GM12878 (cell line): ENCODE measurements at regions not wholly inside any gene's neighbourhood (a gene's known extent, or its start where the extent isn't known, plus 50 kb on each side); places are given as distances from the start of the nearest gene placed in this dataset.

Experiments
- BCL3 ChIP-seq: IDR thresholded peaks from 2 replicates; pipeline ENCODE4 v1.6.1; 2011; ENCODE audit warnings: borderline replicate concordance, low read depth, mild to moderate bottlenecking, moderate library complexity, low read length; ENCODE audit not compliant: insufficient read depth, poor library complexity, severe bottlenecking
- CEBPB ChIP-seq, 2 experiments: fragments of 150-350 bp in 1 of 2; IDR thresholded peaks; 2 replicates each; pipeline ENCODE4 v1.6.1; 2012 to 2014; ENCODE audit warnings: low read depth in 2 of 2, low read length in 2 of 2, borderline replicate concordance in 1 of 2, inconsistent platforms in 1 of 2
- HDAC2 ChIP-seq: fragments of 200-600 bp; sonication (generic); IDR thresholded peaks from 2 replicates; pipeline ENCODE4 v1.6.1; 2017
- PRDM15 ChIP-seq: fragments of 450-650 bp; formaldehyde crosslinking; IDR thresholded peaks from 2 replicates; pipeline ENCODE4 v1.4.0; 2020; ENCODE audit warnings: mild to moderate bottlenecking, moderate library complexity
- RELA ChIP-seq: fragments of 450-650 bp; IDR thresholded peaks from 2 replicates; pipeline ENCODE4 v1.8.0; 2014; ENCODE audit warnings: borderline replicate concordance; ENCODE audit not compliant: partially characterized antibody
- SIX5 ChIP-seq: IDR thresholded peaks from 2 replicates; pipeline ENCODE4 v1.6.1; 2011; ENCODE audit warnings: mild to moderate bottlenecking, low read depth, low read length, moderate library complexity; ENCODE audit not compliant: severe bottlenecking
- ZBED1 ChIP-seq: IDR thresholded peaks from 2 replicates; pipeline ENCODE4 v1.6.1; 2016; ENCODE audit warnings: borderline replicate concordance
- TF ChIP-seq, protein P1 (sequence below): fragments of 450-650 bp; formaldehyde crosslinking; IDR thresholded peaks from 2 replicates; pipeline ENCODE4 v1.5.0; 2022; ENCODE audit warnings: mild to moderate bottlenecking, missing genetic modification characterization
- TF ChIP-seq, protein P2 (sequence below): fragments of 450-650 bp; conservative IDR thresholded peaks from 2 replicates; pipeline ENCODE4 v1.6.1; 2017; ENCODE audit warnings: mild to moderate bottlenecking, moderate library complexity

GRCh38 chr4:170887396-170887795 lies 797.6 kb upstream of the AADAT start (continued):
- TF ChIP-seq, protein P1, sequence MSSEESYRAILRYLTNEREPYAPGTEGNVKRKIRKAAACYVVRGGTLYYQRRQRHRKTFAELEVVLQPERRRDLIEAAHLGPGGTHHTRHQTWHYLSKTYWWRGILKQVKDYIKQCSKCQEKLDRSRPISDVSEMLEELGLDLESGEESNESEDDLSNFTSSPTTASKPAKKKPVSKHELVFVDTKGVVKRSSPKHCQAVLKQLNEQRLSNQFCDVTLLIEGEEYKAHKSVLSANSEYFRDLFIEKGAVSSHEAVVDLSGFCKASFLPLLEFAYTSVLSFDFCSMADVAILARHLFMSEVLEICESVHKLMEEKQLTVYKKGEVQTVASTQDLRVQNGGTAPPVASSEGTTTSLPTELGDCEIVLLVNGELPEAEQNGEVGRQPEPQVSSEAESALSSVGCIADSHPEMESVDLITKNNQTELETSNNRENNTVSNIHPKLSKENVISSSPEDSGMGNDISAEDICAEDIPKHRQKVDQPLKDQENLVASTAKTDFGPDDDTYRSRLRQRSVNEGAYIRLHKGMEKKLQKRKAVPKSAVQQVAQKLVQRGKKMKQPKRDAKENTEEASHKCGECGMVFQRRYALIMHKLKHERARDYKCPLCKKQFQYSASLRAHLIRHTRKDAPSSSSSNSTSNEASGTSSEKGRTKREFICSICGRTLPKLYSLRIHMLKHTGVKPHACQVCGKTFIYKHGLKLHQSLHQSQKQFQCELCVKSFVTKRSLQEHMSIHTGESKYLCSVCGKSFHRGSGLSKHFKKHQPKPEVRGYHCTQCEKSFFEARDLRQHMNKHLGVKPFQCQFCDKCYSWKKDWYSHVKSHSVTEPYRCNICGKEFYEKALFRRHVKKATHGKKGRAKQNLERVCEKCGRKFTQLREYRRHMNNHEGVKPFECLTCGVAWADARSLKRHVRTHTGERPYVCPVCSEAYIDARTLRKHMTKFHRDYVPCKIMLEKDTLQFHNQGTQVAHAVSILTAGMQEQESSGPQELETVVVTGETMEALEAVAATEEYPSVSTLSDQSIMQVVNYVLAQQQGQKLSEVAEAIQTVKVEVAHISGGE (CRISPR knock-in tag), result no peak
- TF ChIP-seq, protein P2, sequence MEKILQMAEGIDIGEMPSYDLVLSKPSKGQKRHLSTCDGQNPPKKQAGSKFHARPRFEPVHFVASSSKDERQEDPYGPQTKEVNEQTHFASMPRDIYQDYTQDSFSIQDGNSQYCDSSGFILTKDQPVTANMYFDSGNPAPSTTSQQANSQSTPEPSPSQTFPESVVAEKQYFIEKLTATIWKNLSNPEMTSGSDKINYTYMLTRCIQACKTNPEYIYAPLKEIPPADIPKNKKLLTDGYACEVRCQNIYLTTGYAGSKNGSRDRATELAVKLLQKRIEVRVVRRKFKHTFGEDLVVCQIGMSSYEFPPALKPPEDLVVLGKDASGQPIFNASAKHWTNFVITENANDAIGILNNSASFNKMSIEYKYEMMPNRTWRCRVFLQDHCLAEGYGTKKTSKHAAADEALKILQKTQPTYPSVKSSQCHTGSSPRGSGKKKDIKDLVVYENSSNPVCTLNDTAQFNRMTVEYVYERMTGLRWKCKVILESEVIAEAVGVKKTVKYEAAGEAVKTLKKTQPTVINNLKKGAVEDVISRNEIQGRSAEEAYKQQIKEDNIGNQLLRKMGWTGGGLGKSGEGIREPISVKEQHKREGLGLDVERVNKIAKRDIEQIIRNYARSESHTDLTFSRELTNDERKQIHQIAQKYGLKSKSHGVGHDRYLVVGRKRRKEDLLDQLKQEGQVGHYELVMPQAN, result no peak
- TF ChIP-seq RELA, result no peak
- TF ChIP-seq CEBPB (IDR thresholded peaks at IDR 0.05; ENCODE audit: borderline replicate concordance in 1 of 2, low read depth in 2 of 2, low read length in 2 of 2), result no peak
- TF ChIP-seq SIX5, result no peak
- no peak for TF ChIP-seq BCL3
- no peak for TF ChIP-seq HDAC2
- TF ChIP-seq PRDM15 (CRISPR knock-in tag), result no peak
- no peak for TF ChIP-seq ZBED1
